PC-3 (cell line): ENCODE measurements at regions not wholly inside any gene's neighbourhood (a gene's known extent, or its start where the extent isn't known, plus 50 kb on each side); places are given as distances from the start of the nearest gene placed in this dataset.

Experiments
- EZH2phosphoT487 ChIP-seq: fragments of 300-600 bp; sonication (generic); IDR thresholded peaks from 2 replicates; pipeline ENCODE4 v1.6.1; 2018; ENCODE audit warnings: mild to moderate bottlenecking, antibody characterized with exemption, low read length, borderline replicate concordance
- TF ChIP-seq, protein P1 (sequence below): fragments of 300-600 bp; sonication (generic); conservative IDR thresholded peaks from 2 replicates; pipeline ENCODE4 v1.5.1; 2017; ENCODE audit warnings: antibody characterized with exemption, low read depth, mild to moderate bottlenecking, low read length

DNA sequence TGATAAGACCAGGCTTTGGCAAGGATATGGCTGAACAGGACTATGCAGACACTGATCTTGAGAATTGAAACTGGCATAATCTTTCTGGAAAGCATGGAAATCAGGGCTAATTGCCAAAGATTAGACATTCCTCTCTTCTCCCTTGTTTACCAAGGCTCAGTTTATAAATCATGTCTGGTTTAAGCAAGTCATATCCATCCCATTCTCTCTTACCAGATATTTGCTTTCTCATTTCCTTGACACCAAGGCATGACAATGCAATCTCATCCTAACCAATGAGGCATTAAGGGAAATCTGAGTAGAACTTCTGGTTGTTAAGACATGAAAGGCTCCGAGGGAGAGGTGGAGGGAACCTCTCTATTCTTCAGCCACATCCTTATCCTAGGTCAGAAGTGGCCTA lies 110.3 kb upstream of the CEP85L start:
- TF ChIP-seq, protein P1, sequence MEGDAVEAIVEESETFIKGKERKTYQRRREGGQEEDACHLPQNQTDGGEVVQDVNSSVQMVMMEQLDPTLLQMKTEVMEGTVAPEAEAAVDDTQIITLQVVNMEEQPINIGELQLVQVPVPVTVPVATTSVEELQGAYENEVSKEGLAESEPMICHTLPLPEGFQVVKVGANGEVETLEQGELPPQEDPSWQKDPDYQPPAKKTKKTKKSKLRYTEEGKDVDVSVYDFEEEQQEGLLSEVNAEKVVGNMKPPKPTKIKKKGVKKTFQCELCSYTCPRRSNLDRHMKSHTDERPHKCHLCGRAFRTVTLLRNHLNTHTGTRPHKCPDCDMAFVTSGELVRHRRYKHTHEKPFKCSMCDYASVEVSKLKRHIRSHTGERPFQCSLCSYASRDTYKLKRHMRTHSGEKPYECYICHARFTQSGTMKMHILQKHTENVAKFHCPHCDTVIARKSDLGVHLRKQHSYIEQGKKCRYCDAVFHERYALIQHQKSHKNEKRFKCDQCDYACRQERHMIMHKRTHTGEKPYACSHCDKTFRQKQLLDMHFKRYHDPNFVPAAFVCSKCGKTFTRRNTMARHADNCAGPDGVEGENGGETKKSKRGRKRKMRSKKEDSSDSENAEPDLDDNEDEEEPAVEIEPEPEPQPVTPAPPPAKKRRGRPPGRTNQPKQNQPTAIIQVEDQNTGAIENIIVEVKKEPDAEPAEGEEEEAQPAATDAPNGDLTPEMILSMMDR = no peak
- no peak for TF ChIP-seq EZH2phosphoT487
